PC-9 (cell line): ENCODE measurements at regions not wholly inside any gene's neighbourhood (a gene's known extent, or its start where the extent isn't known, plus 50 kb on each side); places are given as distances from the start of the nearest gene placed in this dataset.

Source experiments
- CTCF ChIP-seq: fragments of 200-600 bp; sonication (generic); conservative IDR thresholded peaks from 2 replicates; pipeline ENCODE4 v1.6.1; 2017; ENCODE audit warnings: mixed run types, antibody characterized with exemption, mild to moderate bottlenecking, moderate library complexity
- EZH2 ChIP-seq: fragments of 200-600 bp; sonication (generic); IDR thresholded peaks from 2 replicates; pipeline ENCODE4 v1.8.0; 2017; ENCODE audit warnings: antibody characterized with exemption, low read depth

GRCh38 chr1:81155131-81155530 lies 645.6 kb upstream of the ADGRL2 start:
- TF ChIP-seq CTCF, result no peak
- TF ChIP-seq EZH2, result no peak
